K562 (cell line): ENCODE measurements at regions not wholly inside any gene's neighbourhood (a gene's known extent, or its start where the extent isn't known, plus 50 kb on each side); places are given as distances from the start of the nearest gene placed in this dataset.

ENCODE experiments used
- ATAC-seq: fragments of 200-7000 bp; cut with Tn5 transposase; 3 replicates; pipeline ENCODE4 v1.9.1; 2020; ENCODE audit warnings: moderate library complexity
- BruUV-seq: library from RNA; stranded (reverse); fragments of 400-500 nt; replicated peaks from 2 replicates; lab custom pipeline; 2021; lab: Mats Ljungman, UMichigan
- CTCF ChIA-PET: fragments of 300-600 bp; formaldehyde crosslinking; extraction: SDS; loops from one replicate; lab custom pipeline; 2021; ENCODE audit warnings: low intra/inter-chr PET ratio; lab: Yijun Ruan, JAX
- POLR2A ChIA-PET: fragments of 300-600, 350-650 bp; sonication (Branson Sonifier 250); formaldehyde crosslinking; extraction: SDS; loops from one replicate; lab custom pipeline; 2021; ENCODE audit warnings: antibody characterized with exemption, inconsistent platforms; lab: Yijun Ruan, JAX
- DNase-seq, 4 experiments: peaks; one replicate each; pipeline versions ENCODE4 v3.0.0 to v3.0.0-alpha.2; 2011 to 2018; ENCODE audit warnings: low spot score in 3 of 4, mixed read lengths in 3 of 4; ENCODE audit errors: extremely low read depth in 1 of 4
- FAIRE-seq: peaks from 2 replicates; lab custom pipeline; 2011; peaks lifted over from hg19 to GRCh38; lab: Jason Lieb, UNC
- H2AFZ ChIP-seq: 2 replicates; pipeline ENCODE4 v1.6.0; 2011; ENCODE audit warnings: low read depth, low read length, control low read depth, inconsistent platforms
- H3K27ac ChIP-seq: fragments of 200-600 bp; 3 replicates; pipeline ENCODE4 v1.8.0; 2011; ENCODE audit warnings: low read depth, mild to moderate bottlenecking, control low read depth, inconsistent platforms, low read length, moderate library complexity, mixed read lengths; ENCODE audit errors: extremely low read depth
- H3K27me3 ChIP-seq, 2 experiments: fragments of 300-600 bp in 1 of 2; 2 replicates in 1 of 2; 3 replicates in 1 of 2; pipeline versions ENCODE4 v1.6.0 to v1.8.0; 2011; ENCODE audit warnings: inconsistent platforms in 2 of 2, low read length in 2 of 2, mild to moderate bottlenecking in 1 of 2, mixed read lengths in 1 of 2, moderate library complexity in 1 of 2; ENCODE audit not compliant: control insufficient read depth in 2 of 2, insufficient read depth in 2 of 2
- H3K36me3 ChIP-seq: fragments of 300-600 bp; 3 replicates; pipeline ENCODE4 v1.8.0; 2011; ENCODE audit warnings: mild to moderate bottlenecking, low read length, inconsistent platforms; ENCODE audit not compliant: control insufficient read depth, insufficient read depth
- H3K4me1 ChIP-seq, 2 experiments: fragments of 200-600 bp in 1 of 2; replicated peaks in 1 of 2; 2 replicates in 1 of 2; 3 replicates in 1 of 2; pipeline versions ENCODE4 v1.5.1 to v1.8.0; 2011; ENCODE audit warnings: inconsistent platforms in 2 of 2, low read length in 2 of 2, mild to moderate bottlenecking in 1 of 2, mixed read lengths in 1 of 2, moderate library complexity in 1 of 2; ENCODE audit not compliant: control insufficient read depth in 2 of 2, insufficient read depth in 2 of 2
- H3K4me2 ChIP-seq: 2 replicates; pipeline ENCODE4 v1.6.1; 2011; ENCODE audit warnings: low read length, control low read depth, inconsistent platforms, mixed read lengths; ENCODE audit not compliant: insufficient read depth
- H3K4me3 ChIP-seq: fragments of 200-600 bp; sonication (generic), shearing (Covaris generic); 2 replicates; pipeline ENCODE4 v1.5.1; 2016; ENCODE audit warnings: control low read depth, inconsistent platforms
- H3K79me2 ChIP-seq: fragments of 200-600 bp; 3 replicates; pipeline ENCODE4 v1.8.0; 2011; ENCODE audit warnings: low read length, inconsistent platforms; ENCODE audit not compliant: control insufficient read depth, insufficient read depth
- H3K9ac ChIP-seq, 2 experiments: 2 replicates each; pipeline versions ENCODE4 v1.6.0 to v1.6.1; 2011; ENCODE audit warnings: low read depth in 2 of 2, low read length in 2 of 2, control low read depth in 1 of 2, inconsistent platforms in 1 of 2, mild to moderate bottlenecking in 1 of 2, mixed read lengths in 1 of 2; ENCODE audit not compliant: insufficient read depth in 1 of 2
- H3K9me1 ChIP-seq: one replicate; pipeline ENCODE4 v1.6.0; 2011; ENCODE audit warnings: inconsistent platforms, mild to moderate bottlenecking, low read length, moderate library complexity; ENCODE audit not compliant: control insufficient read depth, insufficient read depth
- H3K9me3 ChIP-seq: replicated peaks from 2 replicates; pipeline ENCODE4 v1.5.1; 2011; ENCODE audit warnings: low read depth, low read length, inconsistent platforms; ENCODE audit not compliant: control insufficient read depth, insufficient read depth
- H4K20me1 ChIP-seq: replicated peaks from 2 replicates; pipeline ENCODE4 v1.6.1; 2011; ENCODE audit warnings: low read length, inconsistent platforms, mixed read lengths; ENCODE audit not compliant: control insufficient read depth, insufficient read depth
- C11orf30 ChIP-seq: fragments of 450-650 bp; IDR thresholded peaks from 2 replicates; pipeline ENCODE4 v1.6.1; 2016; ENCODE audit warnings: low read depth, mild to moderate bottlenecking
- CREM ChIP-seq: IDR thresholded peaks from 2 replicates; pipeline ENCODE4 v1.6.1; 2014; ENCODE audit warnings: antibody characterized with exemption, low read depth
- EHMT2 ChIP-seq: fragments of 450-650 bp; IDR thresholded peaks from 2 replicates; pipeline ENCODE4 v1.6.1; 2018; ENCODE audit warnings: antibody characterized with exemption
- HLTF ChIP-seq: fragments of 450-650 bp; IDR thresholded peaks from 2 replicates; pipeline ENCODE4 v1.6.1; 2016
- MTF1 ChIP-seq: fragments of 250-450 bp; sonication (Bioruptor Pico); IDR thresholded peaks from 2 replicates; pipeline ENCODE4 v1.9.0; 2021; ENCODE audit warnings: moderate library complexity, mild to moderate bottlenecking, inconsistent platforms, borderline replicate concordance
- POLR2AphosphoS5 ChIP-seq: IDR thresholded peaks from 2 replicates; pipeline ENCODE4 v1.6.1; 2011; ENCODE audit warnings: mild to moderate bottlenecking, low read depth, low read length, moderate library complexity; ENCODE audit not compliant: control insufficient read depth, insufficient read depth
- UBTF ChIP-seq, 2 experiments: IDR thresholded peaks; 2 replicates each; pipeline ENCODE4 v1.6.1; 2012; ENCODE audit warnings: improper control_type of control experiment in 2 of 2, low read depth in 2 of 2, low read length in 2 of 2, borderline replicate concordance in 1 of 2
- WGBS: fragments of 100-300 bp; shearing (Covaris generic); methylation state at CpG from one replicate; pipeline ENCODE4 v1.1.6; 2016; ENCODE audit warnings: low coverage, mixed read lengths; ENCODE audit not compliant: insufficient coverage; ENCODE audit errors: missing lambda C conversion rate; 5-methylcytosine and 5-hydroxymethylcytosine counted together
- in situ Hi-C: fragments of 300-500 bp; cut with MboI; formaldehyde crosslinking; loops from 4 replicates; pipeline ENCODE4 v1.15.0; 2018; ENCODE audit warnings: inconsistent platforms, mixed read lengths
- intact Hi-C: fragments of 100-400 bp; cut with micrococcal nuclease; formaldehyde crosslinking; loops from 2 replicates; pipeline ENCODE4 v1.14.2; 2022
- TF ChIP-seq, protein P1 (sequence below), 3 experiments: IDR thresholded peaks in 2 of 3; conservative IDR thresholded peaks in 1 of 3; 2 replicates each; pipeline ENCODE4 v1.5.1; 2011 to 2012; ENCODE audit warnings: low read length in 3 of 3, mild to moderate bottlenecking in 3 of 3, control low read depth in 2 of 3, improper control_type of control experiment in 1 of 3, inconsistent platforms in 1 of 3, low read depth in 1 of 3, mixed read lengths in 1 of 3, moderate library complexity in 1 of 3; ENCODE audit not compliant: insufficient read depth in 2 of 3

- FAIRE-seq (no peak), ATAC-seq (no peak), DNase-seq (no peak)
- Histone ChIP-seq H3K27me3 (no peaks in the 10 kb centered on the region), H3K27ac (no peak overlapping the region), H3K4me3 (no peak overlapping the region), H3K9me3 (no peaks in the 10 kb centered on the region), H3K4me2 (no peak overlapping the region), H3K4me1 (no peaks in the 10 kb centered on the region), H3K79me2 (no peaks in the 10 kb centered on the region), H4K20me1 (no peaks in the 10 kb centered on the region), H3K9me1 (no peaks in the 10 kb centered on the region), H3K9ac (no peak overlapping the region), H3K36me3 (no peaks in the 10 kb centered on the region), H2AFZ (no peak overlapping the region)
- in situ Hi-C loops = no loop called here
- ChIA-PET CTCF (no interaction called here), POLR2A (no interaction called here)
- BruUV-seq = no TSS peak
- 2% methylated on average over 4 of the region's 4 CpGs for WGBS
- intact Hi-C loops = no loop called here
- TF ChIP-seq HLTF = no peak
- TF ChIP-seq UBTF (IDR thresholded peaks at IDR 0.05; ENCODE audit: borderline replicate concordance in 1 of 2, low read depth in 2 of 2, low read length in 2 of 2) = no peak
- TF ChIP-seq CREM = no peak
- TF ChIP-seq, protein P1, sequence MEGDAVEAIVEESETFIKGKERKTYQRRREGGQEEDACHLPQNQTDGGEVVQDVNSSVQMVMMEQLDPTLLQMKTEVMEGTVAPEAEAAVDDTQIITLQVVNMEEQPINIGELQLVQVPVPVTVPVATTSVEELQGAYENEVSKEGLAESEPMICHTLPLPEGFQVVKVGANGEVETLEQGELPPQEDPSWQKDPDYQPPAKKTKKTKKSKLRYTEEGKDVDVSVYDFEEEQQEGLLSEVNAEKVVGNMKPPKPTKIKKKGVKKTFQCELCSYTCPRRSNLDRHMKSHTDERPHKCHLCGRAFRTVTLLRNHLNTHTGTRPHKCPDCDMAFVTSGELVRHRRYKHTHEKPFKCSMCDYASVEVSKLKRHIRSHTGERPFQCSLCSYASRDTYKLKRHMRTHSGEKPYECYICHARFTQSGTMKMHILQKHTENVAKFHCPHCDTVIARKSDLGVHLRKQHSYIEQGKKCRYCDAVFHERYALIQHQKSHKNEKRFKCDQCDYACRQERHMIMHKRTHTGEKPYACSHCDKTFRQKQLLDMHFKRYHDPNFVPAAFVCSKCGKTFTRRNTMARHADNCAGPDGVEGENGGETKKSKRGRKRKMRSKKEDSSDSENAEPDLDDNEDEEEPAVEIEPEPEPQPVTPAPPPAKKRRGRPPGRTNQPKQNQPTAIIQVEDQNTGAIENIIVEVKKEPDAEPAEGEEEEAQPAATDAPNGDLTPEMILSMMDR (IDR thresholded peaks at IDR 0.05 in 2 of 3, conservative IDR thresholded peaks at IDR 0.05 in 1 of 3; ENCODE audit: insufficient read depth in 2 of 3, low read depth in 1 of 3, low read length in 3 of 3) = no peak
- TF ChIP-seq EHMT2 = no peak
- no peak for TF ChIP-seq C11orf30
- no peak for TF ChIP-seq MTF1
- no peak for TF ChIP-seq POLR2AphosphoS5
These were observed 129.2 kb upstream of the PCSK2 start for GRCh38 chr20:17097603-17098002.
